BLaER1 (cell line): ENCODE measurements at regions not wholly inside any gene's neighbourhood (a gene's known extent, or its start where the extent isn't known, plus 50 kb on each side); places are given as distances from the start of the nearest gene placed in this dataset.

Experiments used
- H3K27ac ChIP-seq: shearing (Covaris generic); formaldehyde crosslinking; 2 replicates; pipeline ENCODE4 v1.8.1; 2022
- H3K27me3 ChIP-seq: shearing (Covaris generic); formaldehyde crosslinking; 2 replicates; pipeline ENCODE4 v1.8.1; 2022
- H3K36me3 ChIP-seq: shearing (Covaris generic); formaldehyde crosslinking; 2 replicates; pipeline ENCODE4 v1.8.1; 2022
- H3K4me1 ChIP-seq: shearing (Covaris generic); formaldehyde crosslinking; 2 replicates; pipeline ENCODE4 v1.8.1; 2022
- H3K4me2 ChIP-seq: shearing (Covaris generic); formaldehyde crosslinking; 2 replicates; pipeline ENCODE4 v1.8.1; 2022
- H3K4me3 ChIP-seq: shearing (Covaris generic); formaldehyde crosslinking; 2 replicates; pipeline ENCODE4 v1.8.1; 2022
- H3K9ac ChIP-seq: shearing (Covaris generic); formaldehyde crosslinking; 2 replicates; pipeline ENCODE4 v1.8.1; 2022
- H3K9me3 ChIP-seq: shearing (Covaris generic); formaldehyde crosslinking; 2 replicates; pipeline ENCODE4 v1.8.1; 2022
- H4K20me1 ChIP-seq: shearing (Covaris generic); formaldehyde crosslinking; 2 replicates; pipeline ENCODE4 v1.8.1; 2022
- Cebpa-rat ChIP-seq: shearing (Covaris generic); IDR thresholded peaks from 2 replicates; pipeline ENCODE4 v1.8.1; 2022

DNA sequence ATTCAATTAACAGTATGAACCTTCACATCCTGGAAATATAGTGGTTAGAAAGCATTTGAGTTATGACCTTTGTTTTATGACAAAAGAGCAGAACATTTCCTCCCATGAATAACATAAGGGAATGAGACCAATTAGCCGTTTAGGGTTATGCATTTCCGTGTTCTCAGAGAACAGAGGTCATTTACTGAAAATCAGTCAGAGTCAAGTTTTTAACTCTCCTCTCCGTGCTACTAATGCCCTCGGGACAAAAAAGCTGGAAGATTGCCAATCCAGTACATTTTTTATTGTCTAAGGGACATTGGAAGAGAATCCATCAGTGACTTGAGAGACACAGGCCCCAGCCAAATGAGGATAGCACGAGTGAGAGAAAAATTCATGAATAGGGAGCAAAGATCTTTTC is 632.7 kb downstream of the RFPL4B start:
- no peak for TF ChIP-seq Cebpa-rat
- no peak overlapping the region for H3K4me2 ChIP-seq
- H4K20me1 ChIP-seq = no peaks in the 10 kb centered on the region
- no peak overlapping the region for H3K27ac ChIP-seq
- H3K4me1 ChIP-seq = no peaks in the 10 kb centered on the region
- no peak overlapping the region for H3K9ac ChIP-seq
- H3K4me3 ChIP-seq = no peak overlapping the region
- H3K9me3 ChIP-seq = peaks cover 17% of the 10 kb centered on the region
- no peaks in the 10 kb centered on the region for H3K36me3 ChIP-seq
- H3K27me3 ChIP-seq = no peaks in the 10 kb centered on the region

GRCh38 chr6:112980676-112981075 is 633.5 kb downstream of the RFPL4B start:
- peaks cover 9% of the 10 kb centered on the region; the same call in 1 of the 2 replicates for H3K9me3 ChIP-seq
- no peaks in the 10 kb centered on the region for H3K27me3 ChIP-seq
- no peak overlapping the region for H3K4me3 ChIP-seq
- TF ChIP-seq Cebpa-rat = no peak
- H4K20me1 ChIP-seq = no peaks in the 10 kb centered on the region
- no peaks in the 10 kb centered on the region for H3K36me3 ChIP-seq
- no peak overlapping the region for H3K9ac ChIP-seq
- no peak overlapping the region for H3K4me2 ChIP-seq
- H3K4me1 ChIP-seq = no peaks in the 10 kb centered on the region
- H3K27ac ChIP-seq = no peak overlapping the region

DNA sequence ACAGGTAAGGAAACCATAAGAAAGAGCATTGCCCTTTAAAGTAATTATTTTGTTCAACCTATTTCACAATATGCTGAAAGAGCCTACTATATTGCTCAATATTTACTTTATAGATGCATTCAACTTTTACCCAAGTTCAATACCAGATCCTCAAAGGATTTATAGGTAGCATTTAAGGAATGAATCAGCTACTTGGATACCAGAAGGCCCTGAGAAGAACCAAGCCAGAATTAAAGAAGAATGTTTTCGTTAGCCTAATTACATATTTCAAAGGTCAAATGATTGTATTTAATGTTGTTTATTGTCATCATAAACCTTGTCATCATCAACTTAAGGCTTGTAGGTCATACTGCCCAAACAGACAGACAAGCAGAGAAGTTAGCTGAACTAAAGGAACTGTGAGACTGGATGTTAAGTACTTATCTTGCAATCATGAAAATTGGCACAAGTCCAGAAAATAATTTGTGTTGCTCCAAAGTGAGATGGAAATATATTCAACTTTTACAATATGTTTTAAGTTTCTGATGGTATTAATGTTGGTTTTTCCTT is 636.7 kb downstream of the RFPL4B start:
- no peaks in the 10 kb centered on the region for H3K9me3 ChIP-seq
- H3K4me2 ChIP-seq = no peak overlapping the region
- H3K4me1 ChIP-seq = no peaks in the 10 kb centered on the region
- H3K36me3 ChIP-seq = no peaks in the 10 kb centered on the region
- no peak overlapping the region for H3K9ac ChIP-seq
- no peaks in the 10 kb centered on the region for H4K20me1 ChIP-seq
- H3K27ac ChIP-seq = no peak overlapping the region
- no peak; the same call in 1 of the 2 replicates for TF ChIP-seq Cebpa-rat
- H3K4me3 ChIP-seq = no peak overlapping the region
- H3K27me3 ChIP-seq = no peaks in the 10 kb centered on the region

DNA sequence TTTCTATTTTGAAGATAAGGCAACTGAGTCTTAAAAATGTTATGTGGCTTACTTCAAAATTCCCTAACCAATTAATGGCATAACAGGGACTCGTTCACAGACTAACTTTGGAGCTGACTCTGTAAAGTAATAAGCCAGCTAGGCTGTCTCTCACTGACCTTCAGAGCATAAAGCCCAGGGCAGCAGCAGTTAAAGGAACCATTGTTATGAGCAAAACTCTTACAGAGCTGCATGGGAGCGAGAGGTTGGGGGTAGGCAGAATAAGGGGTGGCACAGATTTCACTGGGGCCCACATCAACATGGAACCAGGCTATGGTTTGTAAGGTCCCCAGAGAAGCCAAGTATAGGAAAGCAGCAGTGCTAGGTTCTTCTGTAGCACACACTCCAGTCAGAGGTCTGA is 637.8 kb downstream of the RFPL4B start:
- no peak for TF ChIP-seq Cebpa-rat
- no peak overlapping the region for H3K9ac ChIP-seq
- H3K27ac ChIP-seq = no peak overlapping the region
- no peak overlapping the region for H3K4me3 ChIP-seq
- no peaks in the 10 kb centered on the region for H3K27me3 ChIP-seq
- no peak overlapping the region for H3K4me2 ChIP-seq
- no peaks in the 10 kb centered on the region for H4K20me1 ChIP-seq
- no peaks in the 10 kb centered on the region for H3K36me3 ChIP-seq
- no peaks in the 10 kb centered on the region for H3K4me1 ChIP-seq
- no peaks in the 10 kb centered on the region for H3K9me3 ChIP-seq

- no peaks in the 10 kb centered on the region for H3K27me3 ChIP-seq
- no peak overlapping the region for H3K9ac ChIP-seq
- H3K27ac ChIP-seq = no peak overlapping the region
- TF ChIP-seq Cebpa-rat = no peak
- no peak overlapping the region for H3K4me2 ChIP-seq
- H3K9me3 ChIP-seq = no peaks in the 10 kb centered on the region
- no peaks in the 10 kb centered on the region for H4K20me1 ChIP-seq
- no peaks in the 10 kb centered on the region for H3K4me1 ChIP-seq
- H3K36me3 ChIP-seq = no peaks in the 10 kb centered on the region
- H3K4me3 ChIP-seq = no peak overlapping the region
Measured at GRCh38 chr6:112986321-112986720, 639.2 kb downstream of the RFPL4B start.

DNA sequence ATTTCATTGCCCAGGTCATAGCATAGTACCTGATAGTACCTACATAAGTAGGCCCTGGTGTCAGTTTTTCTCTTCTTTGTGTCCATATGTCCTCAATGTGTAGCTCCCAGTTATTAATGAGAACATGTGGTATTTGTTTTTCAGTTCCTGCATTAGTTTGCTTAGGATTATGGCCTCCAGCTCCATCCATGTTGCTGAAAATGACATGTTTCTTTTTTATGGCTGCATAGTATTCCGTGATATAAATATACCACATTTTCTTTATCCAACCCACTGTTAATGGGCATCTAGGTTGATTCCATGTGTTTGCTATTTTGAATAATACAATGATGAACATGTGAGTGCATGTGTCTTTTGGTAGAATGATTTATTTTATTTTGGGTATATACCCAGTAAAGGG is 641.6 kb downstream of the RFPL4B start:
- Histone ChIP-seq H3K27ac (no peak overlapping the region), H3K4me2 (no peak overlapping the region), H3K4me3 (no peak overlapping the region), H3K4me1 (no peaks in the 10 kb centered on the region), H3K36me3 (no peaks in the 10 kb centered on the region), H3K9me3 (no peaks in the 10 kb centered on the region), H3K9ac (no peak overlapping the region), H4K20me1 (no peaks in the 10 kb centered on the region), H3K27me3 (no peaks in the 10 kb centered on the region)
- no peak for TF ChIP-seq Cebpa-rat

DNA sequence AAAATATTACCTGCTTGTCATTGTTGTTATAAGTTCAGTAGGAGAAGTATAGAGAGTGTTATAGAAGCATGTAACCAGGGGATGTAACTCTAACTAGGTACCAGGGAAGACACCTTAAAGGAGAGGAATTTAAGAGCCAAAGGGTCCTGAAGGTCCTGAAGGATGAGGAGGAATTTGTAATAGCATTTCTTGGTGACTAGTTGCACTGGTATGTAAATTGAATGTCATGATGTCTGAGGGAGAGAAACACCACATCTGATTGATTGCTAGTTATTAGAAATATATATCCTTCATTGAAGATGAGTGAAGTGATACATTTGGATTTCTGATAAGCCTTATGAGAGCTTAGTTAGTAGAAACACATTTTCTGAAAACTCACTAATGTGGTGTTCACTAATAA is 643.8 kb downstream of the RFPL4B start:
- no peak for TF ChIP-seq Cebpa-rat
- Histone ChIP-seq H3K9ac (no peak overlapping the region), H3K27me3 (no peaks in the 10 kb centered on the region), H3K4me2 (no peak overlapping the region), H4K20me1 (no peaks in the 10 kb centered on the region), H3K4me1 (no peaks in the 10 kb centered on the region), H3K9me3 (no peaks in the 10 kb centered on the region), H3K4me3 (no peak overlapping the region), H3K27ac (no peak overlapping the region), H3K36me3 (no peaks in the 10 kb centered on the region)

DNA sequence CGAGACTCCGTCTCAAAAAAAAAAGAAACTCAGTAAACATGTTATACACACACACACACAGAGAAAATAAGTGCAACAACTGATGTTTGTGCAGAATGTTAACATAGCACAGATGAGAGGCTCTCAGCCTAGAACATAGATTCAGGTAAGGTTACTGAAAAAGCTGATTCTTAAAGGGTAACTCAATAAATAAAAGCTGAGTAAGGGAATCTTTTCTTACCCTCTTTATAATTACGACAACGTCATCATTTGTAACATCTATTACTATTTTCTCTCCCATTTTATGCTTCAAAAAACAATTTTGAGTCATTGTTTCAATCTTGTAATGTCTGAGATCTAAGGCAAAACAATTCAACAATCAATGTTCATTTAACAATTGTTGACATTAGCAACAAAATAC is 644.8 kb downstream of the RFPL4B start:
- no peak overlapping the region for H3K27ac ChIP-seq
- no peak overlapping the region for H3K9ac ChIP-seq
- H3K4me3 ChIP-seq = no peak overlapping the region
- TF ChIP-seq Cebpa-rat = no peak
- no peaks in the 10 kb centered on the region for H4K20me1 ChIP-seq
- no peaks in the 10 kb centered on the region for H3K9me3 ChIP-seq
- no peaks in the 10 kb centered on the region for H3K27me3 ChIP-seq
- no peaks in the 10 kb centered on the region for H3K36me3 ChIP-seq
- no peaks in the 10 kb centered on the region for H3K4me1 ChIP-seq
- no peak overlapping the region for H3K4me2 ChIP-seq

GRCh38 chr6:112997421-112998085 is 650.4 kb downstream of the RFPL4B start:
- no peak for TF ChIP-seq Cebpa-rat
- Histone ChIP-seq H3K36me3 (no peaks in the 10 kb centered on the region), H3K4me1 (no peaks in the 10 kb centered on the region), H4K20me1 (no peaks in the 10 kb centered on the region), H3K4me3 (no peak overlapping the region), H3K9ac (no peak overlapping the region), H3K27ac (no peak overlapping the region), H3K4me2 (no peak overlapping the region), H3K27me3 (no peaks in the 10 kb centered on the region), H3K9me3 (no peaks in the 10 kb centered on the region)

GRCh38 chr6:113004054-113004453 is 656.9 kb downstream of the RFPL4B start:
- Histone ChIP-seq H3K4me1 (no peaks in the 10 kb centered on the region), H4K20me1 (no peaks in the 10 kb centered on the region), H3K36me3 (no peaks in the 10 kb centered on the region), H3K9me3 (no peaks in the 10 kb centered on the region), H3K4me3 (no peak overlapping the region), H3K4me2 (no peak overlapping the region), H3K27me3 (no peaks in the 10 kb centered on the region), H3K9ac (no peak overlapping the region), H3K27ac (no peak overlapping the region)
- no peak for TF ChIP-seq Cebpa-rat
